C4-2B (cell line): ENCODE measurements at regions not wholly inside any gene's neighbourhood (a gene's known extent, or its start where the extent isn't known, plus 50 kb on each side); places are given as distances from the start of the nearest gene placed in this dataset.

Source experiments
- H3K27ac ChIP-seq: fragments of 450-650 bp; 2 replicates; pipeline ENCODE4 v1.5.1; 2017
- ZFX ChIP-seq: fragments of 450-650 bp; IDR thresholded peaks from 2 replicates; pipeline ENCODE4 v1.6.1; 2017
- TF ChIP-seq, protein P1 (sequence below): fragments of 450-650 bp; conservative IDR thresholded peaks from 2 replicates; pipeline ENCODE4 v1.5.1; 2017; ENCODE audit warnings: mild to moderate bottlenecking

DNA sequence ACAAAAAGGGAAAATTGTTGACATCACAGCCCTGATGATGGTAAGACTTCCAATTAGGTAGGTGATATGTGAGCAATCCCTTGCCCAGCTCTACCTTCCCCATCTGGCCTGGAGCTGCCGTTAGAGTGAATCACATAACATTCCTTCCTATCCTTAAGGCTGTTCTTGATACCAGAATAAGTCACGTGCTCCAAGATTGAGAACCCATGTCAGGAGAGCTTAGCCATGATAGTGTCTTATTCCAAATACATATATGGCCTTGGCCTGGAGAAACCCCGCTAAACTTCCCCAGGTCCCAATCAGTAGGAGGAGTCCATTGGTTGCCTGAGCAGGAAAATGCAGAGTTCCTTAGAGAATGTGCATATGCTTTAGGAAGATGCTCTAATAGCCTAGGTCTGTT lies 70.0 kb upstream of the ACVR2A start:
- H3K27ac ChIP-seq, result no peak overlapping the region
- TF ChIP-seq, protein P1, sequence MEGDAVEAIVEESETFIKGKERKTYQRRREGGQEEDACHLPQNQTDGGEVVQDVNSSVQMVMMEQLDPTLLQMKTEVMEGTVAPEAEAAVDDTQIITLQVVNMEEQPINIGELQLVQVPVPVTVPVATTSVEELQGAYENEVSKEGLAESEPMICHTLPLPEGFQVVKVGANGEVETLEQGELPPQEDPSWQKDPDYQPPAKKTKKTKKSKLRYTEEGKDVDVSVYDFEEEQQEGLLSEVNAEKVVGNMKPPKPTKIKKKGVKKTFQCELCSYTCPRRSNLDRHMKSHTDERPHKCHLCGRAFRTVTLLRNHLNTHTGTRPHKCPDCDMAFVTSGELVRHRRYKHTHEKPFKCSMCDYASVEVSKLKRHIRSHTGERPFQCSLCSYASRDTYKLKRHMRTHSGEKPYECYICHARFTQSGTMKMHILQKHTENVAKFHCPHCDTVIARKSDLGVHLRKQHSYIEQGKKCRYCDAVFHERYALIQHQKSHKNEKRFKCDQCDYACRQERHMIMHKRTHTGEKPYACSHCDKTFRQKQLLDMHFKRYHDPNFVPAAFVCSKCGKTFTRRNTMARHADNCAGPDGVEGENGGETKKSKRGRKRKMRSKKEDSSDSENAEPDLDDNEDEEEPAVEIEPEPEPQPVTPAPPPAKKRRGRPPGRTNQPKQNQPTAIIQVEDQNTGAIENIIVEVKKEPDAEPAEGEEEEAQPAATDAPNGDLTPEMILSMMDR, result no peak
- no peak for TF ChIP-seq ZFX

DNA sequence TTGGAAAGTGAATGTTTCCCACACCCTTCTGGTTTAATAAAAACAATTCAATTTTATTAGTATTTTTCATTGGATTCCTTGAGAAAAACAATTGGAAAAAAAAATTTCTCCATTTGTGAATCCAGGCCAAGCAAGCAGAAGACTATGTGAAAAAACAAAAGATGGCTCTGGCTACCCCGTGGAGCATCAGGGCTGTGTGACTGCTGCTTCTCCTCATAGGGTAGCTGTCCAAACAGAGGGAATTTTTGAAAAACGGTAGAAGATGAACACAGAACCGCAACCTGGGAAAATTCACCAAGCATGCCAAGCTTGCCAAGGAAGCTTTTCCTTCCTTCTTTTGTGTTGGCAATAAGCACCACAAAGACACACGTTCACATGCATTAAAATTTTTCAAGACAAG lies 71.3 kb upstream of the ACVR2A start:
- TF ChIP-seq, protein P1, result no peak
- TF ChIP-seq ZFX, result no peak
- no peak overlapping the region for H3K27ac ChIP-seq

DNA sequence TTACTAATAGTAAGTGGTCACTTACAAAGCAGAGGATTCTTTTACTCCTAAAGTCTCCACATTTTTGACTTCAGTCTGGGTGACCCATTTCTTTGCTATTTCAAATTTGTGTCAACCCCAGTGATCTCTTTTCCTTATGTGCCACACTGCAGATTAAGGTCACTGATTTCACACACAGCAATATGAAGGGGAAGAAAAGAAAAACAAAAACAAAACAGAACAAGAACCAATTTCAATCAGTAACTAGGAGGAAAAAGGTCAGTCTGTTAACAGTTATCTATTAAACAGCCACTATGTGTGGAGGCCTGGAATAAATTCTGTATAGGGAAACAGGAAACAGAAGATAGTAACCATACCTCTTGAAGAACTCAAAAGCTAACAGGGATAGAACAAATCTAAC lies 72.0 kb upstream of the ACVR2A start:
- H3K27ac ChIP-seq, result no peak overlapping the region
- no peak for TF ChIP-seq ZFX
- TF ChIP-seq, protein P1, result no peak

DNA sequence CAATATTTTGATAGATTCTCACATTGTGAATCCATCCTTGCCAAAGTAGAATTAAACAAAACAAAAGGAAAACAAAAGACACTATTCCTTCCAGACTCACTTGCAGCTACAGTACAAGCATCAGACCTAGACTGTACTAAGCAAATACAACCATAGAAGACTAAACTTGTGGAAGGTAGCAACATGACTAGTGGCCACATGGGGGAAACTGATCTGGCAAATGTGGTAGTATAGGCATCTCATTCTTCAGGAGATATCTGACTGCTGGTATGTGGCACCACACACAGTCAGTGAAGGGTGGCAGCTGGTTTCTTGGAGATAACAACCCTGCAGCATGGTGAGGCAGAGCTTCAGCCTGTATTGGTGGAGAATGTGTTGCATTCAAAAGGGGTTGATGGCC lies 81.0 kb upstream of the ACVR2A start:
- TF ChIP-seq, protein P1, result no peak
- no peak for TF ChIP-seq ZFX

DNA sequence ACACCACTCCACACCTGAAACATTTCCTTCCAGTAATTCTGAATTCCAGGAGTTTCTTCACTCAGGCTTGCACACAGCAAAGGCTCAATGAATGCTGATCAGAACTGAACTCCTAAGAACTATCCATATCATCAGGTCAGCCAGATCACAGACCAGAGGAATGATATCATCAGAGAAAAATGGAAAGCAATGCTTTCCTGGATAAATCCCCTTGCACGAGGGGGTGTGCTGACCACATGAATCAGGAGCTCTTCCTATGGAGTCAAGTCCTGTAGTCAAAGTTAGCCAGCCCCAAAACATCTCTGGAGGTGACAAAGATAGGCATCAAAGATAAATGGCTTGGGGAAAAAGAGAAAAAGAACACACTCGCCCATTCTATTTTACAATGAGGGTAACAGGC lies 83.8 kb upstream of the ACVR2A start:
- H3K27ac ChIP-seq, result no peak overlapping the region
- TF ChIP-seq, protein P1, result no peak
- TF ChIP-seq ZFX, result no peak

More for the DNA sequence above, 81.0 kb upstream of the ACVR2A start:
- H3K27ac ChIP-seq, result no peak overlapping the region

DNA sequence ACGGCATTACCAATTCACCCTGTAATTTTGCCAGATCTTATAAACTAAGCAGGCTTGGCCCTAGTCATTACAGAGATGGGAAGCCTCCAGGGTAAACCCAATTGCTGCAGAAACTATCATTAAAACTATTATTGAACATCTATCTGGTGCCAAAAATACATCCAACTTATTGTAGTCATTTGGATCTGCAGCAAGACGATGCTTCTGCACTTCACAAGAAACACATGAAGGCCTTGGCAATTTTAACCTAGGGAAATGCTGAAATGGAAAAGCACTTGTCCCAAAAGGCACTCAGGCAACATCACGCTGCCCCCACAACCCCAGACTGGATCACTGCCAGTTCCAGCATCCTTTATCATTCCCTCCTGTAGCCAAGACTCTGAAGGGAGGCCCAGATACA lies 85.3 kb upstream of the ACVR2A start:
- TF ChIP-seq, protein P1, result no peak
- TF ChIP-seq ZFX, result no peak
- no peak overlapping the region for H3K27ac ChIP-seq

DNA sequence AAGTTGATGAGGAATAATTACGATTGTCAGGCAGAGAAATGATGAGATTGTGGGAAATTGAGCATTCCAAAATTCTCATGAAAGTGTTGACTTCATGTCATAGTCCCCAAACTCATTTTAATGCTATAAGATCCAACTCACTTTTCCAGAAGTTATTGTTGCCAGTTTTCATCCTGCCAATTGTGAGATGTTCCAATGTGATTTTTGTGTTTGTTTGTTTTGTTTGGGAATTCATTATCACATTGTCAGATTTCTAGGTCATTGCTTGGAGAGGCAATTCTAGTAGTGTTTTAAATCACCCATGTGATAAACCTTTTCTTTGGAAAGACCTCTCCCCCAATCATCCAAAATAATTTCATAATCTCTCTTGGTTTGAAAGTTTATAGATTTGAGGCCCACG lies 86.0 kb upstream of the ACVR2A start:
- H3K27ac ChIP-seq, result no peak overlapping the region
- TF ChIP-seq, protein P1, result no peak
